Bronchial epithelial cell (primary cell): ENCODE measurements at regions not wholly inside any gene's neighbourhood (a gene's known extent, or its start where the extent isn't known, plus 50 kb on each side); places are given as distances from the start of the nearest gene placed in this dataset.

Experiments
- DNase-seq: peaks from one replicate; pipeline ENCODE4 v3.0.0-alpha.2; 2010; ENCODE audit warnings: low read depth
- FAIRE-seq: peaks from 2 replicates; lab custom pipeline; 2011; peaks lifted over from hg19 to GRCh38; lab: Jason Lieb, UNC
- H3K27me3 ChIP-seq: 2 replicates; pipeline ENCODE4 v1.5.1; 2011; ENCODE audit warnings: low read length; ENCODE audit not compliant: control insufficient read depth, insufficient read depth
- H3K36me3 ChIP-seq: 2 replicates; pipeline ENCODE4 v1.5.1; 2011; ENCODE audit warnings: low read length; ENCODE audit not compliant: control insufficient read depth, insufficient read depth
- H3K4me3 ChIP-seq: 2 replicates; pipeline ENCODE4 v1.5.1; 2011; ENCODE audit warnings: mild to moderate bottlenecking, low read depth, low read length, control low read depth
- CTCF ChIP-seq: IDR thresholded peaks from 2 replicates; pipeline ENCODE4 v1.5.1; 2011; ENCODE audit warnings: mild to moderate bottlenecking, moderate library complexity, low read length, control low read depth, inconsistent platforms; ENCODE audit not compliant: insufficient read depth, severe bottlenecking

- TF ChIP-seq CTCF = no peak
- no peaks in the 10 kb centered on the region for H3K36me3 ChIP-seq
- H3K4me3 ChIP-seq = no peak overlapping the region
- H3K27me3 ChIP-seq = no peaks in the 10 kb centered on the region
- no peak for FAIRE-seq
- peak; percentile 2 for DNase-seq
These were observed 212.6 kb upstream of the PLSCR5 start for GRCh38 chr3:146817704-146818103.

GRCh38 chr3:146814601-146815315, 209.6 kb upstream of the PLSCR5 start:
- DNase-seq (peak; percentile 11), FAIRE-seq (no peak)
- Histone ChIP-seq H3K27me3 (no peaks in the 10 kb centered on the region), H3K36me3 (no peaks in the 10 kb centered on the region), H3K4me3 (no peak overlapping the region)
- TF ChIP-seq CTCF = no peak

- H3K27me3 ChIP-seq = no peaks in the 10 kb centered on the region
- no peak for TF ChIP-seq CTCF
- no peaks in the 10 kb centered on the region for H3K36me3 ChIP-seq
- H3K4me3 ChIP-seq = no peak overlapping the region
- no peak for DNase-seq
- no peak for FAIRE-seq
These were observed 208.3 kb upstream of the PLSCR5 start for GRCh38 chr3:146813496-146813895.

- FAIRE-seq = no peak
- H3K36me3 ChIP-seq = no peaks in the 10 kb centered on the region
- no peak for DNase-seq
- H3K27me3 ChIP-seq = no peaks in the 10 kb centered on the region
- TF ChIP-seq CTCF = no peak
- no peak overlapping the region for H3K4me3 ChIP-seq
These were observed 198.6 kb upstream of the PLSCR5 start for GRCh38 chr3:146803745-146804144.

GRCh38 chr3:146801492-146801891, 196.3 kb upstream of the PLSCR5 start:
- H3K27me3 ChIP-seq = no peaks in the 10 kb centered on the region
- no peak for FAIRE-seq
- no peak for TF ChIP-seq CTCF

GRCh38 chr3:146800484-146800883, 195.3 kb upstream of the PLSCR5 start:
- FAIRE-seq (no peak), DNase-seq (no peak)
- TF ChIP-seq CTCF = no peak
- Histone ChIP-seq H3K36me3 (no peaks in the 10 kb centered on the region), H3K27me3 (no peaks in the 10 kb centered on the region), H3K4me3 (no peak overlapping the region)

More at GRCh38 chr3:146801492-146801891, 196.3 kb upstream of the PLSCR5 start:
- Histone ChIP-seq H3K4me3 (no peak overlapping the region), H3K36me3 (no peaks in the 10 kb centered on the region)
- no peak for DNase-seq
